Esophagus muscularis mucosa (tissue), 3 donors: ENCODE measurements at regions not wholly inside any gene's neighbourhood (a gene's known extent, or its start where the extent isn't known, plus 50 kb on each side); places are given as distances from the start of the nearest gene placed in this dataset.
"Not testable (repeated sequence)": the region's sequence is repeated elsewhere in the genome, so short reads cannot be mapped to it uniquely, and the experiment has no call there.

ENCODE experiments used
- CTCF ChIP-seq, 3 experiments: fragments of 200-600 bp in 2 of 3; fragments of 450-650 bp in 1 of 3; sonication (generic) in 2 of 3; IDR thresholded peaks; one replicate each; pipeline ENCODE4 v1.5.1; 2017 to 2019; ENCODE audit warnings: antibody characterized with exemption in 3 of 3, mild to moderate bottlenecking in 2 of 3, moderate library complexity in 1 of 3
- POLR2A ChIP-seq: fragments of 450-650 bp; IDR thresholded peaks from one replicate; pipeline ENCODE4 v1.6.1; 2017; ENCODE audit warnings: antibody characterized with exemption, moderate library complexity, mild to moderate bottlenecking, low read depth

DNA sequence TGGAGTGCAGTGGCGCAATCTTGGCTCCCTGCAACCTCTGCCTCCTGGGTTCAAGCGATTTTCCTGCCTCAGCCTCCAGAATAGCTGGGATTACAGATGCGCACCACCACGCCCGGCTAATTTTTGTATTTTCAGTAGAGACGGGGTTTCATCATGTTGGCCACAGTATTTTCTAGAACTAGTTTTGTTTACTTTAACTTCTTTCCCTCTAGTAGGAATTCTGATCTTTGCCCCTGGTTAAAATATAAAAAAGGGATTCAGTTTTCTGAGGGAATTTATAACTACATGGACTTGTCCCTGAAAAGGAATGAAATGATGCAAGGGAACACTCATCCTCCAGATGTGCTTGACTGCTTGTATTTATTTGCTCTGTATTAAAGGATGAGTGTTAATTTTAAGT is 628.9 kb downstream of the ETNK1 start:
- TF ChIP-seq CTCF (IDR thresholded peaks at IDR 0.05); POLR2A: not testable (repeated sequence)
